RWPE2 (cell line): ENCODE measurements at regions not wholly inside any gene's neighbourhood (a gene's known extent, or its start where the extent isn't known, plus 50 kb on each side); places are given as distances from the start of the nearest gene placed in this dataset.

ENCODE experiments used
- ATAC-seq: fragments of 200-7000 bp; cut with Tn5 transposase; 3 replicates; pipeline ENCODE4 v1.9.1; 2021; ENCODE audit warnings: low read depth
- DNase-seq: peaks from one replicate; pipeline ENCODE4 v3.0.0-alpha.2; 2020; ENCODE audit warnings: low spot score
- H3K27ac ChIP-seq: fragments of 450-650 bp; 2 replicates; pipeline ENCODE4 v1.5.1; 2017; ENCODE audit warnings: mild to moderate bottlenecking; ENCODE audit not compliant: poor library complexity, severe bottlenecking
- H3K27me3 ChIP-seq: fragments of 250-450 bp; sonication (Bioruptor Pico); 2 replicates; pipeline ENCODE4 v1.5.1; 2021; ENCODE audit warnings: mild to moderate bottlenecking, moderate library complexity; ENCODE audit not compliant: insufficient read depth, poor library complexity, severe bottlenecking
- H3K36me3 ChIP-seq: fragments of 250-450 bp; sonication (Bioruptor Pico); 2 replicates; pipeline ENCODE4 v1.5.1; 2020; ENCODE audit warnings: low read depth, mild to moderate bottlenecking, moderate library complexity
- H3K4me1 ChIP-seq: fragments of 250-450 bp; sonication (Bioruptor Pico); 2 replicates; pipeline ENCODE4 v1.5.1; 2021; ENCODE audit warnings: mild to moderate bottlenecking, moderate library complexity; ENCODE audit not compliant: insufficient read depth, poor library complexity, severe bottlenecking
- H3K4me3 ChIP-seq: fragments of 250-450 bp; sonication (Bioruptor Pico); 2 replicates; pipeline ENCODE4 v1.5.1; 2021; ENCODE audit warnings: mild to moderate bottlenecking, moderate library complexity; ENCODE audit not compliant: severe bottlenecking
- H3K9me3 ChIP-seq: fragments of 250-450 bp; sonication (Bioruptor Pico); 2 replicates; pipeline ENCODE4 v1.5.1; 2021; ENCODE audit warnings: mild to moderate bottlenecking, moderate library complexity; ENCODE audit not compliant: severe bottlenecking
- CTCF ChIP-seq: fragments of 450-650 bp; IDR thresholded peaks from one replicate; pipeline ENCODE4 v1.5.1; 2017; ENCODE audit warnings: mild to moderate bottlenecking, moderate library complexity; ENCODE audit not compliant: poor library complexity, severe bottlenecking

DNA sequence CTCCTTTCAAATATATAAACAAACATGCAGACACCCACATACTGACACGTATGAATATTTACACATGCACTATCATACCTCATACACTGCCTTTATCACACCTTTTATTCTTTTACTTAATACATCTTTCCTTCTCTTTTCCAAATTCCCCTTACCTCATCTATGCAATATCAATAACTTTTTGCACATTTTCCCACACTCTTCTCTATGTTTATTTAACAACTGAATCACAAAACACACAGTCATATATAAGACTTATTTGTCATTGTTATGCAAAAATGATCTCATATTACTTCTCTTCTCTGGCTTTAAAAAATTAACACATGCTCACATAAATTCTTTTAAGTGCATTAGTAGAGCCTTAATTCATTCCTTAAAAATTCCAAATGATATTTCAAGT, 461.4 kb downstream of the DIPK2A start:
- DNase-seq (no peak), ATAC-seq (no peak)
- no peak overlapping the region for H3K27ac ChIP-seq
- TF ChIP-seq CTCF, result no peak
- H3K9me3 ChIP-seq, result no peaks in the 10 kb centered on the region
- no peaks in the 10 kb centered on the region for H3K4me1 ChIP-seq
- H3K4me3 ChIP-seq, result no peak overlapping the region
- no peaks in the 10 kb centered on the region for H3K36me3 ChIP-seq
- no peaks in the 10 kb centered on the region for H3K27me3 ChIP-seq

DNA sequence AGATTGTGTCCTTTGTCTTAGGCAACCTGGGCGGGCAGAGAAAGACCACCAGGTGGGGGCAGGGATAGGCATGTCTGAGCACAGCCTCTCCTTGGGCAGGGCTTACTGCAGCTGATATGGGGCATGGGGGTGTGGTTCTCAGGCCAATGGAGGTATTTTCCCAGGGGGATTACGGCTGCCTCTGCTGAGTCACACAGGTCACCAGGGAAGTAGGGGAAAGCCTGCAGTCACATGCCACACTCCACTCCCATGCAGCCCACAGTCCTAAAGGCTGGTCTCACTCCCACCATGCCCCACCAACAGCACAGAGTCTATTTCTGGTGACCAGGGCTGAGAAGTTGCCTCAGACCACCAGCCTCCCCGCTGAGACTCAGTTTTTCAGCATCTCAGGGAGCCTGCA, 466.4 kb downstream of the DIPK2A start:
- no peaks in the 10 kb centered on the region for H3K9me3 ChIP-seq
- no peak for DNase-seq
- H3K27me3 ChIP-seq, result no peaks in the 10 kb centered on the region
- peaks cover 4% of the 10 kb centered on the region for H3K4me1 ChIP-seq
- no peak for TF ChIP-seq CTCF
- H3K36me3 ChIP-seq, result no peaks in the 10 kb centered on the region
- H3K27ac ChIP-seq, result no peak overlapping the region
- ATAC-seq, result no peak
- H3K4me3 ChIP-seq, result no peak overlapping the region

DNA sequence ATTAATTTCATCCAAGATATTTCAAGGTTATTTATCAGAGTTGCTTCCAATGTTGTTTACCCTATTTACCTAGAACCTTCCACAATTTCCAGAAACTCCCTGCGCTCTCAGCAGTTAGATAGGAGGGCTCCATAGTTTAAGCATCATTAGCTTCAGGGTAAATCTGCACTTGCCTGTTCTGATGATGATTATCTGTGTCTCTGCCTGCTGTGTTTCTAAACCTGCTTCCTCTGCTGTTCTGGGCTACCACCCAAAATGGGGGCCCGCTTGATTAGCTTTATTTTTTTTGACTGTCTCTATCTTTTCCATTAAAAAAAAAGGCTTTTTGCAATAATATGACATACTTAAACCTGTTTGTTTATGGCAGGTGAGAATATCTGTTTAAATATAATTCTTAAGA, 472.4 kb downstream of the DIPK2A start:
- H3K4me1 ChIP-seq, result peaks cover 4% of the 10 kb centered on the region
- H3K9me3 ChIP-seq, result no peaks in the 10 kb centered on the region
- DNase-seq, result no peak
- no peak for TF ChIP-seq CTCF
- H3K27me3 ChIP-seq, result no peaks in the 10 kb centered on the region
- no peak overlapping the region for H3K27ac ChIP-seq
- H3K36me3 ChIP-seq, result no peaks in the 10 kb centered on the region
- ATAC-seq, result no peak
- no peak overlapping the region for H3K4me3 ChIP-seq

DNA sequence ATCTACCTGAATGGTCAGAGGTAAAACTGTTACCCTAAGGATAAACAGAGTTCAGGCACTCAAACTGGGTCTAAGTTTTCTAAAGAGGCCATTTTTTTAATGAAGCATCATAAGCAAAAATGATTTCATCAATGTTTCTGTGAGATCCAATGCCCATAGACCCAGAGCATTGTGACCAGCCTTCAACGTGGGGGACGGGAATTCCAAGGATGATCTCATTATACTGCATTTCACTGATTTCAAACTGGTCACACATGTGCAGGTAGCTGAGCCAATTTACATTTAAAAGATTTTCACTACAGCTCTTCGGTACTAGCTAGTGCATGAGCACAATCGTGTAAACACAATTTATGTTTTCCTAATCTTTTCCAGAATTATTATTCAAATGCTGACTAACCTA, 472.9 kb downstream of the DIPK2A start:
- no peak overlapping the region for H3K4me3 ChIP-seq
- H3K27ac ChIP-seq, result no peak overlapping the region
- no peaks in the 10 kb centered on the region for H3K9me3 ChIP-seq
- H3K36me3 ChIP-seq, result no peaks in the 10 kb centered on the region
- no peak for TF ChIP-seq CTCF
- no peak for ATAC-seq
- H3K27me3 ChIP-seq, result no peaks in the 10 kb centered on the region
- DNase-seq, result no peak
- peaks cover 4% of the 10 kb centered on the region for H3K4me1 ChIP-seq

DNA sequence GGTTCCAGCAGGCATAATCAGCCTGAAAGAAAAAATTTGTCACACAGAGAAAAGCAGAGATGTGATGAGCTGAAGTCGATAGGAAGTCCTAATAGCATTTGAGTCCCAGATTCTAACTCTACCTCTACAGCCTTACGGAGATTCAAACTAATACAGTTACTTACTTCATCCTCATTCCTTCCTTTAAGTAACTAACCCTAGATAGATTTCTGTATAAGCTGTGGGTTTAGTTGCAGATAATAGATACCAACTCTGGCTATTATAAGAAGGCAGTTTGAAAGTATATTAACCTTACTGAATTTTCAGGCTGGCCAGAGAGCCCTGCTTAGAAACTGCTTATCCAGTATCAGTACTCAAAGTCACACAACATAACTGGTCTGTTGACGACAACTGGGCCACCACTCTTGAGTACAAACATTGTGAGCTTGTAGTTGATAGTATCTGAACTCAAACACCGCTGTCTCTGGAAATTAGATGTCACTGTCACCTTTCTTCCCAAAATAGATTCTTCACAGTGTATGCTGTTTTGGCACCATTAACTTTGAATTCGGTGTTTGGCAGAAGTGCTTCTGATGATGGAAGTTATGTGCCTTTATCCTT, 484.3 kb downstream of the DIPK2A start:
- H3K36me3 ChIP-seq, result no peaks in the 10 kb centered on the region
- no peaks in the 10 kb centered on the region for H3K27me3 ChIP-seq
- no peak for DNase-seq
- H3K27ac ChIP-seq, result no peak overlapping the region
- no peaks in the 10 kb centered on the region for H3K9me3 ChIP-seq
- ATAC-seq, result no peak
- H3K4me1 ChIP-seq, result no peaks in the 10 kb centered on the region
- H3K4me3 ChIP-seq, result no peak overlapping the region
- no peak for TF ChIP-seq CTCF
